Astrocyte (in vitro differentiated cells and primary cell): ENCODE measurements at regions not wholly inside any gene's neighbourhood (a gene's known extent, or its start where the extent isn't known, plus 50 kb on each side); places are given as distances from the start of the nearest gene placed in this dataset.

Source experiments
- EZH2 ChIP-seq: IDR thresholded peaks from 2 replicates; pipeline ENCODE4 v1.6.1; 2012; ENCODE audit warnings: mild to moderate bottlenecking, low read length, inconsistent platforms; ENCODE audit not compliant: insufficient read depth
- TF ChIP-seq, protein P1 (sequence below): IDR thresholded peaks from 2 replicates; pipeline ENCODE4 v1.5.1; 2011; ENCODE audit warnings: low read depth, mild to moderate bottlenecking, inconsistent platforms, low read length, moderate library complexity; ENCODE audit not compliant: insufficient read depth

DNA sequence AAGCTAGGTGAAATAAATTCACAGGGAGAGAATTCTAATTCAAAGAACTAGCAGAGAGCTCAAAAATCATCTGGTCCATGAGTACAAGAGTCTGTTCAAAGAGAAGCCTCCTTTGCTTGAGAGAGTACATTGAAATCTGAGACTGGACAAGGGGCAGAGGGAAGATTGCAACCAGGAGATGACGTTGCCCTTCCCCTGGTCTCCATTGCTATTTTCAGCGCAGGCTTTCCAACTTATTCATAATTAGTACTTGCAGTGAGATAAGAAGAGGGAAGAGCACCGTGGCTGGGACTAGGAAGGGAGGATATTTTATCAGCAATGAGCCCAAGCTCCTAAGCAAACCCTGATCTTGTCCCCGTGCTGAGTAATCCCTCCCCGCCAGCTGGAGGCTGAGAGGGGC is 251.8 kb upstream of the RORA start:
- TF ChIP-seq, protein P1, sequence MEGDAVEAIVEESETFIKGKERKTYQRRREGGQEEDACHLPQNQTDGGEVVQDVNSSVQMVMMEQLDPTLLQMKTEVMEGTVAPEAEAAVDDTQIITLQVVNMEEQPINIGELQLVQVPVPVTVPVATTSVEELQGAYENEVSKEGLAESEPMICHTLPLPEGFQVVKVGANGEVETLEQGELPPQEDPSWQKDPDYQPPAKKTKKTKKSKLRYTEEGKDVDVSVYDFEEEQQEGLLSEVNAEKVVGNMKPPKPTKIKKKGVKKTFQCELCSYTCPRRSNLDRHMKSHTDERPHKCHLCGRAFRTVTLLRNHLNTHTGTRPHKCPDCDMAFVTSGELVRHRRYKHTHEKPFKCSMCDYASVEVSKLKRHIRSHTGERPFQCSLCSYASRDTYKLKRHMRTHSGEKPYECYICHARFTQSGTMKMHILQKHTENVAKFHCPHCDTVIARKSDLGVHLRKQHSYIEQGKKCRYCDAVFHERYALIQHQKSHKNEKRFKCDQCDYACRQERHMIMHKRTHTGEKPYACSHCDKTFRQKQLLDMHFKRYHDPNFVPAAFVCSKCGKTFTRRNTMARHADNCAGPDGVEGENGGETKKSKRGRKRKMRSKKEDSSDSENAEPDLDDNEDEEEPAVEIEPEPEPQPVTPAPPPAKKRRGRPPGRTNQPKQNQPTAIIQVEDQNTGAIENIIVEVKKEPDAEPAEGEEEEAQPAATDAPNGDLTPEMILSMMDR = no peak
- TF ChIP-seq EZH2 = no peak
